NCI-H748 treated with DMSO at 0.1 percent for 48 hours (cell line): ENCODE measurements at regions not wholly inside any gene's neighbourhood (a gene's known extent, or its start where the extent isn't known, plus 50 kb on each side); places are given as distances from the start of the nearest gene placed in this dataset.
"Not testable (repeated sequence)": the region's sequence is repeated elsewhere in the genome, so short reads cannot be mapped to it uniquely, and the experiment has no call there.

Experiments used
- DNase-seq: peaks from one replicate; lab custom pipeline; 2025; lab: John Stamatoyannopoulos, UW

DNA sequence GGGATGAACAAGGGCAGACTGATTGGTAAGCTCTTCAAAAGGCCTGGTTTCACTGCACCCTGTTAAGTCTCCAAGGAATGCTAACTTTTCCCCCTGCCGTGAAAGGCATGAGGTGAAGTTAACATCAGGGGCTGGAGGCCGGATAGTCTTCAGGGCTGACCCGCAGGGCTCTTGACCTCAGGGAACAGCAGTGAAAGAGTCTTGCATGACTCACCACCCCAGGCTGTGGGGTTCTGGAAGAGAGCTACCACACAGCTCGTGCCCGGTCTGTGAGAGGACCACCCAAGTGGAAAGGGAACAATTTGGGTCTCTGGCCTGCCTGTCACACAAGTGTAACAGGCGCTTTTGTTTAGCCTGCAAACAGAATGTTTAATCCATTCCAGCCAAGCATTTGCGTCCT lies 504.9 kb downstream of the EDEM1 start:
- no peak for DNase-seq

DNA sequence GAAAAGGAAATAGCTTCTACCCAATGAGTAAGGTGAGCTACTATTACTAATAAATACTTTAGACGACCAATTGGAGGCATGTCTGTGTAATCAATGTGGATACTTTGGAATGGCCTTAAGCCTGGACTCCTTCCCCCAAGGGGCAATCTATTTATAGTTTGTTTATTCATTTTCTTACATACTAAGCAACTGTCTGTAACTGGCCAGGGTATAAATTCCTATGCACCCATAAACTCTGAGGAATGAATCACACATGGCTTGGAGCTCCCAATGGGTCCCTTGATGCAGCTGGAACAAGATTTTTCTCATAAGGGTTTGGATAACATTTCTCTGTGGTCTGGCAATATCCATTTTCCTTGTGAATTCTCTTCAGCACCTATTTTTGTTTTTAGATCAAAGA lies 506.8 kb downstream of the EDEM1 start:
- DNase-seq: no peak

DNA sequence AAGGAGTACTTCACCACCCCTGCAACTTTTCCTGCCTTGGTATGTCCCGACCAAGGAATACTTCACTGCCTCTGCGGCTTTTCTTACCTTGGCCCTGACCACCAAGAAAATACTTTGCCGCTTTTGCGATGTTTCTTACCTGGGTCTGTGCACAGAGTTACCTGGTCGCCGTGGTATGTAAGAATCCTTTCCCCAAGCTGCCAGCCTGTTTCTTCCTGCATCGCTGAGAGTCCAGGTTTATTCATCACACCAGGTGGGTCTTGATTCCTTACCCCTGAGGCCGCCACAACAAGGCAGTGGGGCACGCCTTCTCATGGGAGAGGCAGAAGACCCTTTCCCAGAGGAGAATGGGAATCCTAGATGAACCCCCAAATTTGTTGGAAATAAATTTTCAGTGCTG lies 511.3 kb downstream of the EDEM1 start:
- DNase-seq: no peak

DNA sequence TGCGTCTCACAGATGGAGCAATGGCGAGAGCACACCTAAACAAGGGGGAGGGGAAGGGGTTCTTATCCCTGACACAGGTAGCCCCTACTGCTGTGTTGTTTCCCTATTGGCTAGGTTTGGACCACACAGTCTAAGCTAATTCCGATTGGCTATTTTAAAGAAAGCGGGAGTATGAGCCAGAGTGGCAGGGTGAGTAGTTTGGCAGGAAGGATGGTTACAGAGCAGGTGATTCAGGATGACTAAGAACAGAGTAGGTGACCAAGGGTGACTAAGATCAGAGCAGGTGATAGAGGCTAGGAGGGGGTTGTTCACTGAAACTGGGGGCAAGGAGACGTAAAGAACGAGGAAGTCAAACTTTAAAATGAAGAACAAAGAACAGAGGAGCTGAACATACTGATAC lies 511.8 kb downstream of the EDEM1 start:
- DNase-seq: no peak

DNA sequence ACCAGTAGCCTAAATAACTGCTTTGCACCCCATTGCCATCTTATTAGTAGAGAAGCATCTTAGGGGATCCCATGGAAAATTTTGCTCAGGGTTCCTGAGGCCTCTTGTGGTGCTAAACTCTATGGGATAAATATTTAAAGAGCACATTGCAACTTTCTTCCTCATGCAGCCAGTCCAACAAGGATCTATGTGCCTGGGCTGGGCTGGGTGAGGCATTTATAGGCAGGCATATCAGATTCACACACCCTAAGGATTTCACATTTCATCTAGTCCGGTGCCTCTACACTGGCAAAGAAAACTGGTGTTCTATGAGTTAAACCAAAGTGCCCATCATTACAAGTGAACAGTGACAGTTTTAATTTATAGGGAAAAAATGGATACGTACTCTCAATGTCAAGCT lies 512.3 kb downstream of the EDEM1 start:
- no peak for DNase-seq

DNA sequence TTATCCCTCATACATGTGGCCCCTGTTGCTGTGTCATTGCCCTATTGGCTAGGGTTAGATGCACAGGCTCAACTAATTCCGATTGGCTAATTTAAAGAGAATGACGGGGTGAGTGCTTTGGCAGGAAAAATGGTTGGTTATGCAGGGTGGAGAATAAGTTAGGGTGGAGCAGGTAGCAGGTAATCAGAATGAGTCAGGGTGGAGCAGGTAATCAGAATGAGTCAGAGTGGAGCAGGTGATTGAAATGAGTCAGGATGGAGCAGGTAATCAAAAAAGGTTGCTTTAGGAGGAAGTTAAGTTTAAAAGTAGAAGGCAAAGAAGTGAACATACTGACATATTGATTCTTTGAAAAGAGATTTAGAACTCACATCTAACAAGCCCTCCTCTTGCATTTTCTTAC lies 513.5 kb downstream of the EDEM1 start:
- DNase-seq: not testable (repeated sequence)

DNA sequence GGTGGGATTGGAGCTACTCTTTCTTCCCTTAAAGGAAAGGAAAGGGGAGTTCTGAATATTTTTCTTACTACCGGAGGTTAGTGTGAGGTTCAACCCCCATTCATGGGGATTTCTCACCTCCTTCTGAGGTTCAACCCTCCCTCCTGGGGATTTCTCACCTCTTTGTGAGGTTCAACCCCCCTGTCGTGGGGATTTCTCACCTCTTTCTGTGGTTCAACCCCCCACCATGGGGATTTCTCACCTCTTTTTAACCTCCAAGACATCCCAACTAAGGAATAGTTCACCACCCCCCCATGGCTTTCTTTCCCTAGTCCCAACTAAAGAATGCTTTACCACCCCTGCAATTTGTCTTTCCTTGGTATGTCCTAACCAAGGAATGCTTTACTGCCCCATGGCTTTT lies 520.3 kb downstream of the EDEM1 start:
- DNase-seq: no peak

DNA sequence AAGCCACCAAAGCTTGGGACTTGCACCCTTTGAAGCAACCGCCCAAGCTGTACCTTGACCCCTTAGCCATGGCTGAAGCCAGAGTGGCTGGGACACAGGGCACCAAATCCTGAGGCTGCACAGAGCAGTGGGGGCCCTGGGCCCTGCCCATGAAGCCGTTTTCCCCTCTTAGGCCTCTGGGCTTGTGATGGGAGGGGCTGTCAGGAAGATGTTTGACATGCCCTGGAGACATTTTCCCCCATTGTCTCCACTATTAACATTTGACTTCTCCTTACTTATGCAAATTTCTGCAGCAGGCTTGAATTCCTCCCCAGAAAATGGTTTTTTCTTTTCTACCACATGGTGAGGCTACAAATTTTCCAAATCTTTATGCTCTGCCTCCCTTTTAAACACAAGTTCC lies 522.2 kb downstream of the EDEM1 start:
- DNase-seq: no peak

DNA sequence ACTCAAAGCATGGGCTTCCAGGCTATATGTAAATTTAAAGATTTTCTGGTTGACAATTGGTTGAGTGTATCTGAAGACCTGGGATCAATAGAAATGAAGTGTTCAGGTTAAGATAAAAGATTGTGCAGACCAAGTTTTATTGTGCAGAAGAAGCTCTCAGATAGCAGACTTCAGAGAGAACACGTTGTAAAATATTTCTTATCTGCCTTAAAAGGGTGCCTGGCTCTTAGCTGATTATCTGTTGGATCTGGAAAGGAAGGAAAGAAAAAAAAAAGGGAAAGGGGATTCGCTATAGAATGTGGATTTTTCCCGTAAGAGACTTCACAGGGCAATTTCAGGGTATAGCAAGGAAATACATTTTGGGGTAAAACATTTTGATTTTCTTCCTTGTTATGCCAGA lies 523.2 kb downstream of the EDEM1 start:
- no peak for DNase-seq

DNA sequence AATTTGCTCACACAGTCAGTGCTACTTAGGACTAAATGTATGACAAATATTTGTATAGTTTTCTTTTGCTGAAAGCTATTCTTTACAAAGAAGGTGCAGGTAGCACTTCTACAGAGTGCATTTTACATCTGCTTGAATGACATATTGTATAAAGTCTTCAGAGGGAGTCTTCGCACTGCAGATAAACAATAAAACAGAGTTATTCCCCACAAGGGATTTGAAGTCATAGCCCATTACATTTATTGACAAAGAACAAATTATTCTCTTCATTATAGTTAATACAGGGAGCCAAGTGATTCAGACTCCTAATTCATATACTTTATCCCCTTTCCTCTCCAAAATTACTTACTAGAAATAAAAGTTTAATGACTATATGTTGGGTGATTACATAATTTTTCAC lies 529.7 kb downstream of the EDEM1 start:
- no peak for DNase-seq

DNA sequence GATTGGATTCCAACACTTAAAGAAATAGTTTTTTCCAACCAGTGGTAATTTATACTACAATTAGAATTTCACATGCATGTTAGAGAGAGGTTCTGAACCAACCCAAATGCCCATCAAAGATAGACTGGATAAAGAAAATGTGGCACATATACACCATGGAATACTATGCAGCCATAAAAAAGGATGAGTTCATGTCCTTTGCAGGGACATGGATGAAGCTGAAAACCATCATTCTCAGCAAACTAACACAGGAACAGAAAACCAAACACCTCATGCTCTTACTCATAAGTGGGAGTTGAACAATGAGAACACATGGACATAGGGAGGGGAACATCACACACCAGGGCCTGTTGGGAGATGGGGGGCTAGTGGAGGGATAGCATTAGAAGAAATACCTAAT lies 532.2 kb downstream of the EDEM1 start:
- not testable (repeated sequence) for DNase-seq

DNA sequence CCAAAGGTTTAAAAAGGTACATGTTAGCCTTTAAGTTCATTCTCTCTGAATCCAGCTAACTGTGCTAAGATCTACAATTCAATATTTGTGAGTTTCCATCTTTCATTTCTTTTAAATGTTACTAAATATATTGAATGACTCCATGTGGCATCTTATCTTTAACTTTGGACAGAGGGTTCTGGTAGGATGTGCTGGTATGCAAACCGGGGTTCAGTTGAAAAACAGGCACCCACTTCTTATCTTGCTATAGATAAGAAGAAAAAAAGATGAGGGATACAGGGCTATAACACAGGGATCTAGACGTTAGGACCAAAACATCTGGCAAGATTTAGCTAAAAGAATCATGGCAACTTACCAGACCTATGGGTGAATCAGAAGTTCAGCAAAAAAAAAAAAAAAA lies 538.3 kb downstream of the EDEM1 start:
- DNase-seq: no peak

DNA sequence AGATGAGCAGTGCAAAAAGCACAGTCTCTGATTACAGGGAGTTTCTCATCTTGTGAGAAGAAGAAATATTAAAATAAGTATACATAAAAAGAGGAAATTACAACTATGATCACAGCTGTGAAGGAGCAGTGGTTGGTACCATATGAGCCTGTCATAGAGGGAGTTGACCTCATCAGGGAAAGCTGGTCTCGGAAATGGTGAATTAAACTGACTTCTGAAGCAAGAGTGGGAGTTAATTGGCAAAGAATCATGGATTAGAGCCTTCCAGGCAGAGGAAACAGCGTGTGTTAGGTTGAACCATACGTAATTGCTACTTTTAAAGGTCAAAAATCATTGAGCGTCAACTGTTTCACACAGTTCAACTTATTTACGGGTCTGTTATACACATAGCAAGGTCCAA lies 539.1 kb downstream of the EDEM1 start:
- DNase-seq: no peak

DNA sequence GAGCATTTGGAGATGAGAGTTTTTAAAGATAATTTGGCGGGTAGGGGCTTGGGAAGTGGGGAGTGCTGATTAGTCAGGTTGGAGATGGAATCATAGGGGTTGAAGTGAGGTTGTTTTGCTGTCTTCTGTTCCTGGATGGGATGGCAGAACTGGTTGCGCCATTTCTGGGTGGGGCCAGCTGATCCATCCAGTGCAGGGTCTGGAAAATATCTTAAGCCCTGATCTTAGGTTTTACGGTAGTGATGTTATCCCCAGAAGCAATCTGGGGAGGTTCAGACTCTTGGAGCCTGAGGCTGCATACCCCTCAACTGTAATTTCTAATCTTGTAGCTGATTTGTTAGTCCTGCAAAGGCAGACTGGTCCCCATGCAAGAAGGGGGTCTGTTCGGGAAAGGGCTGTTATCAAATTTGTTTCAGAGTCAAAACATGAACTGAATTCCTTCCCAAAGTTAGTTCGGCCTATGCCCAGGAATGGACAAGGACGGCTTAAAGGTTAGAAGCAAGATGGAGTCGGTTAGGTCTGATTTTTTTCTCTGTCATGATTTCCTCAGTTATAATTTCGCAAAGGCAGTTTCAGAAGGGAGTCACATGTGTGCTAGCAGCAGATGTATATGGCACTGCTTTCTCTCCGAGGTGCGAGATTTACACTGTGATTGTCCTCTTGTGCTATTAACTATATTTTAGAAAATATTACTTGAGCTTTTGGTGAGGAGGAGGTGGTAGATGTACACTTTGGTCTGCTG lies 540.4 kb downstream of the EDEM1 start:
- DNase-seq: no peak

DNA sequence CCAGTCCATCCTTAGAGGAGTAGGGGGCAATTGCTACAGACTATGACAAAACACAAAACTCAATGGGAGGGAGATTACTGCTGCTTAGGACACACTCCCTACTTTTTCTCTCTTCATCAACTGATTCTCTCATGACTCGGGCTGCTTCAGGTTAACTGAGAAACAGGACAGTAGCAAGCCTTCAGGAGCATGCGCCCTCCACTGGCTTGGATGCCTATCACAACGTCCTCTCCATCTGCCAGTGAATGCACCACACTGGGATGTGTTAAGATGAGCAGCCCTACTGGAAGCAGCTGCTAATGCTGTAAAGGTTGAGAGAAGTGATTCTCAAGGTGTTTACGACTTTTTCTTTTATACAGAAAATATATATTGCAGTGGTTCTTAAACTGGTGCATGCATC lies 542.3 kb downstream of the EDEM1 start:
- no peak for DNase-seq

DNA sequence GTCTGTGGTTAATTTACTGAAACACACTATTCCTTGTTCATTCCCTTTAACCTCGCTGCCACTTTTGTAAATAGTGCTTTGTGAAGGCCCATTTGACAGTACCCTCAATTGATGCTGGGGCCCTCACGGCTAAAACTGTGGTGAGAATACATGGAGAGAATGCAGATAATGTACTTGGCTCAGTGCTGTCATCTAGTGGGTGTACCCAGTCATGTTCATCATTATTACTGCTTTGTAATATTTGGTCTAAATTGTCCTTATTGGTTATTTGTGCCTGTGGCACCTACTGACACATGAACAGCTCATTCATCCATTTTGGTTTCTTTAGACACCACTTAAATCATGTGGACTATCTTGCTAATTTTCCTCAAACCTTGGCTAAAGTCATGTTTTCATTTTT lies 543.6 kb downstream of the EDEM1 start:
- no peak for DNase-seq

DNA sequence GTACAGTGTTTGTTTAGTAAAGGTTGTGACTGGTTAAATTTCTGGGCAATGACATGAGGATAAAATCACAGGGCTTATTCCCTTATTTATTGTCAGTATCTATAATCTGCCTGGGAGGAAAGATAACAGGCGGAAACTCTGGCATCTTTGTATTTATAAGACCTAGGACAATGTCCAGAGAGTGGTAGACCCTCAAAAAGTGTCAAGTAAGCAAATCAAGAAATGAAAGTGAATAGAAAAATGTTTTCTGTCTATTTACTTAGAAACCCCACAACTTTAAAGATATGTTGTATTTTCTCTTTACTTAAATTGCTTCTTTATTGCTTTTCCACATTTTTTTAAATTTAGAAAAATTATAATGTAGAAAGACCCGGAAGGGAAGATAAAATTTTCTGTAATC lies 544.6 kb downstream of the EDEM1 start:
- no peak for DNase-seq

DNA sequence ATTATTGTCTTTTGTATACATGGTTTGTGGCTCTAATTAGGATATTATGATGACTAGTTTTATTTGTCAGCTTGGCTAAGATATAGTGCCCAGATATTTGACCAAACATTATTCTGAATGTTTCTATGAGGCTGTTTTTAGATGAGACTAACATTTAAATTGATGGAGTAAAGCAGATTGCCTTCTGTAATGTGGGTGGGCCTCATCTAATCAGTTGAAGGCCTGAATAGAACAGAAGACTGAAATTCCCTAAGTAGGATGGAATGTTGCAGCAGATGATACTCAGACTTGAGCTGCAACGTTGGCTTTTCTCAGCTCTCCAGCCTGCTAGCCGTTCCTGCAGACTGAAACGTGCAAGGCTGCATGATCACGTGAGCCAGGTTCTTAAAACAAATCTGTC lies 546.5 kb downstream of the EDEM1 start:
- no peak for DNase-seq

DNA sequence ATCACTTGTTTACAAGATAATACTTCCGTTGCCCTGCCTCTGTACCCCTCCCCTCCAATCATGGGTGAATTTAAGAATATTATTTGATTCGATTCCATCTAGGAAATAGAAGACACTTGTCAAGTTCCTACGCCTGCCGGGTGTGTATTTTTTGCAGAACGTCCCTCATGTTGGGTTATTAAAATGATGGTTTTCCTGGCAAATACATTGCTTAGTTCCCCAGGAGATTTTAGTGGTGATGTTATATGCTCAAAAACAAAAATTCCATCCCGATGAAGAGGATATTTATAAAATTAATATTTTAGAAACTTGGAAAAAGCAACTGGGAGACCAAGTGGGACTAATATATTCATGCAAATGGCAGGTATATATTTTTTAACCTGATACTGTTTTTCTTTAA lies 548.4 kb downstream of the EDEM1 start:
- DNase-seq: no peak

DNA sequence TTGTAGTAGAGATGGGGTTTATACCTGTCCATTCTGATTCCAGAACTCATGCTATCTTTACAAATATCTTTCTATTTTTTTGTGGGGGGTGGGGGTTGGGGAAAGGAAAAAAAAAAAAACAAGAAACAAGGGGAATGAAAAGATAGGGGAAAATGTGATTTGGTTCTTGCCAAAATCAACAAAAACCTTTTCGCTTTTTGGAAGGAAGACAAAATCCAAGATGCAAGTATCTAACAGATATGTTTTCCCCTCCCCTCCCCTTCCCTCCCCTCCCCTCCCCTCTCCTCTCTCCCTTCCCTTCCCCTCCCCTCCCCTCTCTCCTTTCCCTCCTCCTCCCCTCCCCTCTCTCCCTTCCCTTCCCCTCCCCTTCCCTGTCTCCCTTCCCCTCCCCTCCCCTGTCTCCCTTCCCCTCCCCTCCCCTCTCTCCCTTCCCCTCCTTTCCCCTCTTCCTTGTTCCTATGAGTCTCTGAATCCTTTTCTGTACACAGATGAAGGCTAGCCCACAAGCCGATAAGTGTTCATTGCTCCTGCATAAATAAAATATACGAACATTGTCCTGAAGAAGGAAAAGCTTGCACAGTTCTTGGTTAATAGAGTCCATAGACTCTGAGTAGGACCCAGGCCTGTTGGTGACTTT lies 551.9 kb downstream of the EDEM1 start:
- no peak for DNase-seq

DNA sequence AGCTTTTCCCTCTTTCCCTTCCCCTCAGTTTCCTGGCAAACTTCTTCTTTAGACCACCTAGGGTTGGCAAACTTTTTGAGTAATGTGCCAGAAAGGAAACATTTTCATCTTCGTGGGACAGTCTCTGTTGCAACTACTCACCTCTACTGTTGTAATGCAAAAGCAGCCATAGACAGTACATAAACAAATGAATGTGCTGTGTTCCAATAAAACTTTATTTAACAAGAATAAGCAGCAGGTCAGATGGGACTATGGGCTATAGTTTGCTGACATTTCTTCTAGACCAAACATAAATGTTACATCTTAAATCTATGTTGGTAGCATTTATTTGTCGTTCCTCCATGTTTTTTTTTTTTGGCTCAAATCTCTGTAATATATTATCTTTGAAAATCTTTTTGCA lies 552.4 kb downstream of the EDEM1 start:
- no peak for DNase-seq

DNA sequence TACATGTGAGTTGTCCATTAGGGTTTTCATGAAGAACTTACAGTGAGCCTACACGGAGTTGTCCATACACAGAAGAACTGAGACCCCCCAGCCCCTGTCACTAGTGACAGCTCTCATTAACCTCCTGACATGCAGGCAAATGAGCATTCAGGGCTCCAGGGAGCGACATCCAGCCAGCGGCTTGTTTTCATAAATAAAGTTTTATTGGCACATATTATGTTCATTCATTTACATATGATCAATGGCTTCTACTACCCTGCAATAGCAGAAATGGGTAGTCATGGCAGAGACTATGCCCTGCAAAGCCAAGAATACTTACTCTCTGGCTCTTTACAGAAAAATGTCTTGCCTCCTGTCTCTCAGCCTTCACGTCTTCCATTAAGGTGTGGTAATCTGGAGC lies 553.5 kb downstream of the EDEM1 start:
- no peak for DNase-seq

DNA sequence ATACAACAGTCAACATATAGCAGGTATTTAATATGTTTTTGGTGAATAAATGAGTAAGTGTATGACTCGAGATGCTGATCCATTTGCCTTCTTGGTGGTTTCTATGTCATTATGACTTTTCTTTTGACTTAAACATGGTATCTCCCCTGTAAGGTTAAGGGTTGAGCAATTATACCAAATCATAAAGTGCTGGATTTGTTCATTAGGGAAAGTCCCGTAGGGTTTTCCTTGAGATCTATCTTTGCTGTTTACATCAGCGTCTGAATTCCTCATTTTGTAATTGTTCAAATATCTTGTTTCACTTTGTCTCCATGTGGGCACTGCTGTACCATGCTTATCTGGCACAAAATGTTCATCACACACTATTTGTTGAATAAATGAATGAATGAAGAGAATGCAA lies 562.6 kb downstream of the EDEM1 start:
- DNase-seq: no peak
